Germinal center (tissue), 1 donor: ENCODE measurements at regions not wholly inside any gene's neighbourhood (a gene's known extent, or its start where the extent isn't known, plus 50 kb on each side); places are given as distances from the start of the nearest gene placed in this dataset.
A peak's percentile ranks its signal among the peaks of the same experiment; 100 is the strongest.
"Not testable (repeated sequence)": the region's sequence is repeated elsewhere in the genome, so short reads cannot be mapped to it uniquely, and the experiment has no call there.

Experiments used
- DNase-seq: peaks from one replicate; pipeline ENCODE4 v3.0.0; 2012; ENCODE audit warnings: mixed read lengths, low spot score

DNA sequence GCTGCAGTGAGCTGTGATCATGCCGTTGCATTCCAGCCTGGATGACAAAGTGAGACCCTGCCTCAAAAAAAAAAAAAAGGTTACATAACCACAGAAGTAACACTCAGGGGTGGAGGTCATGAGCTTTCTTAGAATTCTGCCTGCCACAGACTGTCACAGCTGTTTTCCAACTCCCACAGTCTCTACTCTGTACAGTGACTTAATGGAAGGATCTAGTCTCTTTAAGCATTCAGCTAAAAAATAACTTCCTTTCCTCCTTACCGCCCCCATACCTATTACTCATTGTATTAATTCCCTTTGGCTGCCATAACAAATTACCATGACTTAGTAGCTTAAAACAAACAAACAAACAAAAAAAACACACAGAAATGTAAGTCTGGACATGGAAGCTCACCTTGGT is 99.6 kb upstream of the UBE2E1 start:
- DNase-seq: no peak

DNA sequence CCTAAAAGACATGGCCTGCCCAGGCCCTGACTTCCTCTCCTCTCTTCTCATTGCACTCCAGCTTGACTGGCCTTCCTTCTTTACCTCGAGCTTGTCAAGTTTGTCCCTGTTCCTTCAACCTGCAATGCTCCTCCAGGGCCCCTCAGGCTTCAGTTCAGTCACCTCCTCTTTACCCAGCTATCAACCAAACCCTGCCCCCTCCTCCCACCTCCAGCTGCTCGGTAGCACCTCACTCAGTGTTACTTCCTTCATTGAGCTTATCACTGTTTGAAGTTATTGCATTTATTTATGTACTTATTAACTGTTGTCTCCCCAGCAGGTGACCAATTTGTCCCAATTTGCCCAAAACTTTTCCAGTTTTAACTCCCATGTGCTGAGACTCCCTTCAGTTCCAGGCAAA is 95.8 kb upstream of the UBE2E1 start:
- DNase-seq: no peak

DNA sequence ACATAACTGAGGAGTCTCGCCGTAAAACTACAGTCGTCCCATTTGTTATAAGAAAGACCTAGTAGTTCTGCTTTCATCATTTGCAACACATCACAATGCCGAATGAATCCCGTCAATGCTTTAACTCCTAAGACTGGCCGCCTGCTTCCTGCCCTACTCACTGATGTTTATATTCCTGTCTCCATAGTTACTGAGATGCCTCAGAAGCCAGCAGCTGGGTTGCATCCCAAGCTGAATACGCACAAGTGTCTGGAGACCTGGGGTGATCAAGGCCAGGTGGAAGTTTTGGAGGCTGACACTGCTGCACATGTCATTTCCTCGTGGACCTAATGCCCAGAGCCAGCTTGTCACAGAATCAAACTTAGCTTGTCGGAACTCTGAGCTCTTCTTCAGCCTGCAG is 95.2 kb upstream of the UBE2E1 start:
- DNase-seq: no peak

DNA sequence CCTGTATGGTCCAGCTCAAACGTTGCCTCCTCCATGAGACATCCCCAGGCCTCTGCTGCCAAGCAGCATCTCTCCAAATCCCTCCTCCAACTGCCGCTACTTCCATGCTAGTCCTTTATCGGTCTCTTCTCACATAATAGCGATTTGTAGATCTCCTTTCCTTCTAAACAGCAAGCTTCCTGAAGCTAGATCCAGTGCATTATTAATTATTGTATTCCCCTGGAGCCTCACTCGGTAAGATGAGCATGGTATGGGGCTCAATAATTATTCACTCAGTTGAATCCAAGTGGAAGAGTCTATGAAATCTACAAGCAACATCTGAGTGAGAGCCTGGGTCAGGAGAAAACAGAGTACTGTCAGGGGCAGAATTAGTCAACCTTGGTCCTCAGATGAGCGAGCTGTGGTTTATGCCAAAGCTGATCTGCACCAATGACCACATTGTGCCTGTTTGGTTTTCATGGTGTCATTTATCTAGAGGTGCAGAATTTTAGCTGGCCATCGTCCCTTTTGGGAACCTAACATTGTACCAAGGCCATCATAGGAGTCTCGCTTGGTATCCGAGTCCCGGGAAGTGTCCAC is 93.8 kb upstream of the UBE2E1 start:
- peak; percentile 21 for DNase-seq

DNA sequence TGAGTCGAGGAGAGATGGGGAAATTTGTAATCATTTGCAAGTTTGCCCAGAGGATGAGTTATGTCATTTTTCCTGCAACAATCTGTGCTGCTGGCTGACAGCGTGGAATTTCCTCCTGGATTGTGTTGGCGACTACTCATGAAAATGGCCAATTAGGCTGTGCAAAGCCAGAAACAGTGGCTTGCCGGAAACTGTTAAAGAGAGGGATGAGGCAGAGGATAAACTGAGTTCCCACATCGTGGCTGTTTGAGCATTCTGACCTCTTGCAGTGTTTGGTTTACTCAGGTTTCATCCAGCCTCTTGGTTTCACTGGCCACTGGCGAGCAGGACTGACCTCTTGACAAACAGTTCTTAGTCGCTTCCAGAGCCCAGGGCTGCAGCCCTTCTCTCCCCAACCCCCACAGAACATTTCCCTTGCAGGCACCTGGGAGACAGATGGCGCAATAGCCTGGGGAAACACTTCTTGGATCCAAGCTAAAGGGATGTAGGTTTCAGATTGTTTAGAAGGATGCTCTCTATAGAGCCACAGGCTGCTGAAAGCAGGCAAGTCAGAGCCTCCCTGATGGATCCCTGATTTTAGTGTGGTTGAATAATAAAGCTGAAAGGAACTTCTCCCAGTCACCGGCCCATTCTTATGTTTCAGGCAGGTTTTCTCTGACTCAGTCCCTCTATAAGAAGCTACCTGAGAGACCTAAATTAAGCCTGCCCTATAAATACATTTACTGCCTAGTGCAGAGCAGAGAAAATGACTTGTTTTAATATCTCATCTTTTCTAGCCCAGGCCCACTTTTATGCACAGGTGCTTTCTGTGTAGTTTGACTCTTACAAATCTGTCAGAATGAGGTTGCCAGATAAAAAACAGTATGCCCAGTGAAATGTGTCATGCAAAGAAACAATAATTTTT is 92.8 kb upstream of the UBE2E1 start:
- DNase-seq: no peak

DNA sequence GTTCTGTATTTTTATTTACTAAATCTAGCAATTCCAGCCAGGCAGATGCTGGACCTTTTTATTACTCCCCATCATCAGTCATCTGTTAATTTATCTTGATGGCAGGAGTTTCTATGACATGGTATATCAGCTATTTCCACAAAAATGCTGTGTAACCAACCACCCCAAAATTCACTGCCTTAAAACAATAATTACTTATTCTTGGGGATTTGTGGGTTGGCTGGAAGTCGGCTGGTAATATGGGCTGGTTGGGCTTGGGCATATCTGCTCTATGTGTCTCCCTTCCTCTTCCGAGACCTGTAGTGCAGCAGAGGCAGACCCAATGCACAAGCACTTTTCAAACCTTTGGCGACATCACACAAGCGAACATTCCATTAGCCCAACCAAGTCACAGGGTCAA is 92.1 kb upstream of the UBE2E1 start:
- DNase-seq: no peak

DNA sequence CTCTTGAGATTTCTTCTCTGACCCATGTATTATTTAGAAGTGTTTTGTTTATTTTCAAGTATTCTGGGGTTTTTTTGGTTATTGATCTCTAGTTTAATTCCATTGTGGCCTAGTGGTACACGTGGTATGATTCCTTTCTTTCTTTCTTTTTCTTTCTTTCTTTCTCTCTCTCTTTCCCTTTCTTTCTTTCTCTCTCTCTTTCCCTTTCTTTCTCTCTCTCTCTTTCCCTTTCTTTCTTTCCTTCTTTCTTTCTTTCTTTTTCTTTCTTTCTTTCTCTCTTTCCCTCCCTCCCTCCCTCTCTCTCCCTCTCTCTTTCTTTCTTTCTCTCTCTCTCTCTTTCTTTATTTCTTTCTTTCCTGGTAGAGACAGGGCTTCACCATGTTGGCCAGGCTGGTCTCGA is 85.7 kb upstream of the UBE2E1 start:
- DNase-seq: no peak

DNA sequence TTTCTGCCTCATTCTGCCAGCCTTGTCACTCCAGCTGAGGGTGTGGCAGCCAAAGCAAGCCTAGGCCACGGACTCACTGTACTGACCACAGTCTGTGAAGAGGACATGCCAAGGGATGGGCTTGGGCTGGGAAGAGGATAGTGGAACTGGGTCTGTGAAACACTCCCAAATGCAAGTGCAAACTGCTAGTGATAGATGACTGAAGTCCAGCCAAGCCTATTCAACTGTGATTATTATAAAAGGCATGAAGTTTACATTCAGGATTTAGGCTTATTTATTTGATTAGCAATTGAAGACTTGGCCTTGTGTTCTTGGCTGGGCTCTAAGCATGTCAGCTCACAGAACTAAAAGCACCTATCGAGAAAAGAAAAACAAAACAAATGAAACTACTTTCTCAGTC is 84.9 kb upstream of the UBE2E1 start:
- no peak for DNase-seq

DNA sequence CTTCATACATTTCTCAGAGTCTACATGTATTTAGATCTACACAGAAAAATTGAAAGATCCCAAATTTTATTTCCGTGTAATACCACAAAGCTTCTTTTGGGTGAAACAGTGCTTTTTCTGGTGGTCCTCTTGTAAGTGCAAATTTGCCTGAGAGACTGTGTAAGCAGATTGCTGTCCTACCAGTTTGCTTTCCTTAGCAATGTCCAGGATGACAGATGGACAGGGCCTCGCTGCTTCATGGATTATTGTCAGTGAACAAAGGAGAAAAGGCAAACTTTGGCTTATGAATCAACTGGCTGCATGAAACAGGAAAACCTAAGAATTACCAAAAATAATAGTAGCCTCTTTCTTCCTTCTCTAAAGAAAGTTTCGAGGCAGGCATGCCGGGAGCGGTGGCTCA is 82.6 kb upstream of the UBE2E1 start:
- no peak for DNase-seq

DNA sequence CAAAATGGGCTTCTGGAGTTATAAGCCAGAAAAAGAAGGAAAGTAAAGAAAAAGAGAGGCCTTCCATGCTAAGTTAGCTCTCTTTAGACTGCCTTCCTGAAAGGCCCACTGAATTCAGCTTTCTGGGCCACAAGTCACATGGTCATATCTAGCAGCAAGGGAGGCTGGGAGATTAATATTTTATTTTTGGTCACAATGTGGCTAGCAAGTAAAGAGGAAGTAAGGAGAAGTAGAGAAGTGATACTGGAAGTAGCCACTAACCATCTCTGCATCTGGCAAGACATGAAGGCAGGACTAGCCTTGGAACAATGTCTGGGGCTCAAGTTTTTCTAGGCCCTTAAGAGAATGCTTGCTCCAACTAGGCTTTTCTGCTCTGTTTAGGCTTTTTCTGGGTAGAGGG is 81.8 kb upstream of the UBE2E1 start:
- DNase-seq: peak; percentile 51

DNA sequence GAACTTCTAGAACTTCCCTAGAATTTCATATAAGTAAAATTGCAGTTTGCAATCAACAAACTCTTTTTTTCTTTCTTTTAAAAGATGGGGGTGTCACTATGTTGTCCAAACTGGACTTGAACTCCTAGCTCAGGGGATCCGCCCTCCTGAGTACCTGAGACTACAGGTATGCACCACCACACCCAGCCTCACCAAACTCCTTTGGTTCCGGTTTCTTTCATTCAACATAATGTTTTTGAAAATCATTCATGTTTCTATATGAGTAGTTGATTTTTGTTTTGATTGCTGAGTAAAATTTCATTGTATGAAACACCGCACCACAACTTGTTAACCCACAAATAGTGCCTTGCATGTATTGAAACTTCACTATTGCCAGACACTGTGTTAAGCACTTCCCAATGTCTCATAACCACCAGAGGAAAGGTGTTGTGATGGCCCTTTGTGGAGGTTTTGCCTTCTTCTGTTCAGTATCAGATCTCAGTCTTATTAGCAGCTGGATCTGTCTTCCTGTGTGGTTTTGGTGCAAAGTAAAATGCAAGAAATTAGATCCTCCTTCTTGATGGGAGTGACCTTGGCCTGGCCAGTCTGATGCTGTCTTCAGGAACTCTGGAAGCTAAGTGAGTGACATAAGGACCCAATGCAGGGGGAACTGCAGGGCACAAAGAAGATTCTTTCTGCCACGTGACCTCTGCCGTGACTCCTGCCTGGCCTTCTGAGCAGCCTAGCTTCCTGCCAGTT is 78.8 kb upstream of the UBE2E1 start:
- DNase-seq: no peak

DNA sequence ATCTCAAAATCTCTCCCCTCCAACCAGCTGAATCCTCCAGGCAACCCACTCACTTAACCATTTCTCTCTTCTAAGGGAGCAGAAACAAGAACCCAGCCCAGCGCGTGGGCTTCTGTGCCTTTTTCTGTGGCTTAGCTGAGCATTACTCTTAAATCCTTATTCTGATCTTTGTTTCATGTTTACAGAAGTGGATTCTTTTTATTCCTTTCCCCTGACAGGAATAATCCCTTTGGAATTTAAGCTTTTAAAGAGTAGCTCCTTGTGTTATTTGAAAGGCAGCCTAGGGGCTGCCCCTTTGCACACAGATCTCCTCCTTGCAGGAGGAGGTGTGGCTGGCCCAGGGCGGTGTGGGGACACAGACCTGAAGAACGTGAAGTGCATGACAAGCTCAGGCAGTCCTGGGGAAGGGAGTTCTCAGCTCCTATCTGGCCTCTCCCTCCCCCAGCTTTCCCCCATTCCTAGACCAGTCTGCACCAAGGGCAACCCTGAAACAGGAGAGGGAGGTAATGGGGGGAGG is 77.1 kb upstream of the UBE2E1 start:
- DNase-seq: no peak

DNA sequence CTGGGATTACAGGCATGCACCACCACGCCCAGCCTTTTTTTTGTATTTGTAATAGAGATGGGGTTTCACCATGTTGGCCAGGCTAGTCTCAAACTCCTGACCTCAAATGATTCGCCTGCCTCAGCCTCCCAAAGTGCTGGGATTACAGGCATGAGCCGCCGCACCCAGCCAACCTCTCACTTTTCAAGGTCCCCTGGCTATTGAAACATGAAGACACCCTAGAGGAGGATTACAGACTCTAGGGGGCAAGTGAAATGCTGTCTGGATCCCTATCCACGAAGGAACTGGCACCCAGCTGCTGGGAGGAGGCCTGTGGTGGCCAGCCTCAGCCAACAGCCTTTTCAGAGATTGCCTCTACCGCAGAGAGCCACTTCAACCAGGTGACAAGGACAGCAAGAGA is 76.4 kb upstream of the UBE2E1 start:
- not testable (repeated sequence) for DNase-seq

DNA sequence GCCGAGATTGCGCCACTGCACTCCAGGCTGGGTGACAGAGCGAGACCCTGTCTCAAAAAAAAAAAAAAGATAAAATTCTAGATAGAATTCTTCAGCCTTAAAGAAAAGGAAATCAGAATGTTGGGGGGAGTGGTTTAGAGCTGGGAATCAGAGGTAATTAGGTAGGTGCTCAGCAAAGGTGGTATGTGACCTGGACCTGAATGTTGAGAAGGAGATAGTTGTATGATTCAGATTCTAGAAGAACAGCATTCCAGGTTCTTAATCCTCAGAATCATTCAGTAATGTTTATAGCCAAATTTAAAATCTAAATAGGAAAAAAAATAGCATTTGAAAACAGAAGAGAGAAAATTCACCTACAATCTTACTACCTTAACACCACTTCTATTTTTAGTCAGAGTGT is 71.3 kb upstream of the UBE2E1 start:
- DNase-seq: no peak

DNA sequence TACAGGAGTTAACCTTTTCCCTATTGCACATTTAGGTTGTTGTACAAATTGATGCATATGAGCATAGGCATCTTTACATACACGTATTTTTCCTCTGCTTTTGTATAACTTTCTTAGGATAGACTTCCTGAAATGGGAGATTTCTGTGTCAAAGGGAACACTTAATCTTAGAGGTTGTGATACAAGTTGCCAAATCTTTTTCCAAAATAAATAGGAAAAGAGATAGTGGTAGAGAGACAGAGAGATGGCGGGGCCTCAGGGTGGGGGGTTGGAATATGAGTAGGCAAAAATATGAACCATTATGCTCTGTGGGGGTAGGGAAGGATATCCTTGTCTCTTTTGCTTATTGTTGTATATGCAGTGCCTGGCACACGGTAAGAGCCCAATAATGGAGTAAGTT is 70.7 kb upstream of the UBE2E1 start:
- DNase-seq: no peak

DNA sequence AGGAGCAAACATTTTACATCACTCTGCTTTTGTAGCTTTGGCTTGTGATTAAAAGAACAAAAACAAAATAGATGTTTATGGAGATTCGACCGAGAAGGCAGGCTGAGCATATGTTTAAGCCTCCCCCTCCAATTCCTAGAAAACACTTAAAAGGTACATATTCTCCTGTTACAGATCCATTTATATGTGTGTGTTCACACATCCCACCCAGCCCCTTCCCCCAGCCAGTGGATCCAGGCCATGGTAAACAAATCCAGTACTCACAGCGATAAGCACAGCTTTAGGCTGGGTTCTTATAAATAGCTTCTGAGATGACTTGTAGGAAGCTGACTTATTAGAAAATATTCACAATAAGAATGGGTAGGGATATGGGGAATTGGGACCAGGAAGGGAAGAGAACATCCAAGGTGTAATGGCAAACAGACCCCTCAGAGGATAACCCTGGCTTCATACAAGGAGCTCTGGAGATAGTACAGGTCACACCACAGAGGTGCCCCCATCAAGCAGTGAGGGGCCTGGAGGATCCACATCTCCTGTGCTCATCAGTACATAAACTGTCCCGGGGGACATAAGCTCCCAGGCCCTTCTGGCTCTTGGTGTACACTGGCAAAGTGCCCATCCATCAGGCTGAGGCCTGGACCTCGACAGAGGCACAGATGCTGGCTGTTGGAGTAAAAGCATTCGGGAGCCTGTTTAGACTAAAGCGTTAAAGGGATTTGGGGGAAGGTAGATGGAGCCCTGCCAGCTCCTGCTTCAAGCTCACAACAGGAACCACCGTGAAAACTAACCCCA is 70.0 kb upstream of the UBE2E1 start:
- DNase-seq: no peak

DNA sequence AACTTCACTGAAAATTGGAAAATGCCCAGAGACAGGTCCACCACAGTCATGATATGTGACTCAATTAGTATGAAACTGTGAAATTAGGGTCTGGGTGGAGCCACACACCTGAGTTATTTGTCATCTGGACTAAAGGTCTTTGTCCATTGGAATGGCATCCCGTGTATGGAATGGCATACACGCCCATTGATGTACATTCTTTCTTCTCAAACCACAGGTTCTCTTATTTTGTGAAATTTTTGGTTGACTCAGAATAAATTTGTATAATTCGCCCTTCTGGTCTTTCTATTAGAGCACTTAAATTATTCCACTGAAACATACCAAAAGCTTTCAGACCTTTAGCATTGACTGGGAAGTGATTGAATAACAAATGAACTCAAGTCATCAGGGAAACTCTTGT is 66.8 kb upstream of the UBE2E1 start:
- DNase-seq: no peak

DNA sequence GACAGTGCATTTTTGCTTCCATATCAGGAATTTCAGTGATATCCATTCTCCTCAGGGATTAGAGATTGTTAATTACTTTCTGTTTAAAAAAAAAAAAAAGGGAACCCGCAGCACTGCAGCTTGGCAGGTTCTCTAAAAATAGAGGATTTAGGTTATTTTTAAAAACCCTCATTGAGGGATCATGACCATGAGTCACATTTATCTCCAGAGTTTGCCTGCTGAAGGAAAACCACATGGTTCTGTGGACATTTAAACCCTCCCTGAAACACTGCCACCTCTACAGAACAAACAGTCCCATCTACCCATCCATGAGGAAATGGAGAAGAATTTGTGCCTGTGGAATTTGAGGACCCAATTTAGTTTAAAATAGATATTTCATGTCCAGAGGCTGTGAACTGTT is 66.2 kb upstream of the UBE2E1 start:
- no peak for DNase-seq

DNA sequence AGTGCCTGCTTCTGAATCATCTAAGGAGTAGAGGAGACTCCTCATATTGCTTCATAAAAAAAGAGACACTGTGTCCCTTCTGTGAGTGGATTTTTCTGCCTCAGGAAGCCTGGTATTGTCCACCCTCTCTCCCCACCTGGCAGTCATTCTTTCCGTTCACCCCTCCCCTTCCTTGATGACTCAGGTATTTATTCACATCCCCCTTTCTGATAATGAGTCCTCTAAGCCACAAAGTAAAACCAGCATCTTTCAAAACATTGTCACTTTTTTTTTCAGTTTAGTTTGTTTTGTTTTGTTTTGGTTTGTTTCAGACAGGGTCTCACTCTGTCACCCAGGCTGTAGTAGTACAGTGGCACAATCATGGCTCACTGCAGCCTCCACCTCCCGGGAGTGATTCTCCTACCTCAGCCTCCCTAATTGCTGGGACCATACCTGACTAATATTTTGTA is 65.2 kb upstream of the UBE2E1 start:
- no peak for DNase-seq

DNA sequence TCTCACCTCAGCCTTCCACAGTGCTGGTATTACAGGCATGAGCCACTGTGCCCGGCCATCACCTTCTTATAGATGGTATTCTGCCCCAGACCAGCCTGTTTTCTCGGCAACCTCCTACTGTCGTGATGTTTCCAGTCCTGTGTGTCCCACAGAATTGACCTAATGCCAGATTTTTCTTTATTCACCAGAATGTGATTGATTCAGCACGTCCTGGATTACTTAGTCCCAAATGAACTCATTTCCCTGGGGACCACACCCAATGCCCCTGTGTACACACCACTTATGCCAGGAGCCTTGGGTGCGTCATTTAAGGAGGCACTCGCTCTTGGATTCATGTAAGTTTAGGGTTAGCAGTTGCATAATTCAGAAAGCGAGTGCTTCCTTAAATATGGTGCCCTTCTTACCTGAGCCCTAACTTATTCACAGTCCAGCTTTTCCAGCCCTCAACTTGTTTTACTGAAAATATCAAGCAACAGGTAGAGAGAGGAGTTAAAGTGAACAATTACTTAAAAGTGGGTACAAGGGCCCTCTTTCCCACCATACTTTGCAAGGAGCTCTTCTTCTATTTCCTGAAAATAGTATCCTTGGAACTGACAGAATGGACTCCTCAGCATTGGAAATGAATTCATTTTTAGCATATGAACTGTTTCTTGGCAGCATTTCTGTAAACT is 64.6 kb upstream of the UBE2E1 start:
- DNase-seq: no peak

DNA sequence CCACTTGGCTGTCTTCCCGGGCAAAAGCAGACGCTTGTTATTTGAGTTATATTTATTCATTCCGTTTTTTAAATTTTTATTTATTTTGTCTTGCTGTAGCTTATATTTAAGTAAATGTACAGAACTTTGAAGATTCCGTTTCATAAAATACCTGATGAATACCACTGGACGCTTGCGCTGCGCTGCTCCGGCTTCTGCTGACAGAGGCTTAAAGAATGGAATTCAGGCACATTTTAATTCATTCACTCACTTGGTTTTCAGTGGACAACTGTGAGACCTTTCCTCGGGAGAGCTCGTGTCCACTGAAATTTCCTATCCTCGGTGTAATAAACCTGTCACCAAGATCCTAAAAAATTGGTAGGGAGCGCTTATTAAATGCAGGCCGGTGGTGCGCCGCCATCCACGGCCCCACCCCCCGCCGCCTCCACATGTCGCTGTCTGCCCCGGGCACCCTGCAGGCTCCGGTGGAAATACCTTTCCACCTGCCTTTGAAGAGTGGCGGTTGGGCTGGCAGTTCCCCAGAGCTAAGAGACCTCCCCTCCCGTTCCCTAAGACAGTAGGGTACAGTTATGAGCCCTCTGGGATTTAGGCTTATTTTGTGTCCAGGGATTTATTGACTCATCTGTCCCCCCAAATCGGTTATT is 62.5 kb upstream of the UBE2E1 start:
- DNase-seq: no peak
